Liver (tissue), 8 donors: ENCODE measurements at regions not wholly inside any gene's neighbourhood (a gene's known extent, or its start where the extent isn't known, plus 50 kb on each side); places are given as distances from the start of the nearest gene placed in this dataset.

Source experiments
- DNase-seq: peaks from one replicate; pipeline ENCODE4 v3.0.0-alpha.2; 2017; ENCODE audit warnings: low spot score
- H3K27ac ChIP-seq, 2 donors: one replicate each; pipeline ENCODE4 v1.7.0; 2013; ENCODE audit warnings: inconsistent platforms in 2 of 2, low read length in 2 of 2, control low read depth in 1 of 2, low read depth in 1 of 2, mild to moderate bottlenecking in 1 of 2
- H3K27me3 ChIP-seq, 4 donors: one replicate each; pipeline versions ENCODE4 v1.6.1 to v1.7.0; 2013; ENCODE audit warnings: low read length in 3 of 4, inconsistent platforms in 1 of 4, mild to moderate bottlenecking in 1 of 4, moderate library complexity in 1 of 4; ENCODE audit not compliant: control insufficient read depth in 4 of 4, insufficient read depth in 4 of 4
- H3K36me3 ChIP-seq, 4 donors: one replicate each; pipeline versions ENCODE4 v1.6.1 to v1.7.0; 2013; ENCODE audit warnings: low read length in 3 of 4, mild to moderate bottlenecking in 3 of 4, low read depth in 1 of 4, moderate library complexity in 1 of 4; ENCODE audit not compliant: control insufficient read depth in 4 of 4, insufficient read depth in 3 of 4
- H3K4me1 ChIP-seq, 4 donors: one replicate each; pipeline versions ENCODE4 v1.6.1 to v1.7.0; 2013; ENCODE audit warnings: low read length in 3 of 4, mild to moderate bottlenecking in 3 of 4, moderate library complexity in 1 of 4; ENCODE audit not compliant: control insufficient read depth in 4 of 4, insufficient read depth in 4 of 4
- H3K4me3 ChIP-seq, 3 donors: one replicate each; pipeline versions ENCODE4 v1.6.1 to v1.7.0; 2013; ENCODE audit warnings: low read length in 3 of 3, control low read depth in 1 of 3, low read depth in 1 of 3, mild to moderate bottlenecking in 1 of 3
- H3K9ac ChIP-seq, 2 donors: one replicate each; pipeline ENCODE4 v1.7.0; 2013; ENCODE audit warnings: low read length in 2 of 2, mild to moderate bottlenecking in 2 of 2, moderate library complexity in 2 of 2, control low read depth in 1 of 2, low read depth in 1 of 2
- H3K9me3 ChIP-seq, 4 donors: one replicate each; pipeline versions ENCODE4 v1.6.1 to v1.7.0; 2013; ENCODE audit warnings: low read length in 3 of 4; ENCODE audit not compliant: control insufficient read depth in 4 of 4
- ATF3 ChIP-seq: IDR thresholded peaks from 2 replicates; pipeline ENCODE4 v1.6.1; 2016; ENCODE audit warnings: antibody characterized with exemption
- CTCF ChIP-seq: fragments of 150-350 bp; IDR thresholded peaks from 2 replicates; pipeline ENCODE4 v1.5.1; 2017; ENCODE audit warnings: improper control_type of control experiment, low read depth, low read length; ENCODE audit not compliant: missing input control
- EGR1 ChIP-seq, 2 donors: IDR thresholded peaks; 2 replicates each; pipeline ENCODE4 v1.6.1; 2016 to 2018; ENCODE audit warnings: antibody characterized with exemption in 2 of 2, low read depth in 2 of 2
- FOXA1 ChIP-seq: IDR thresholded peaks from 2 replicates; pipeline ENCODE4 v1.6.1; 2016; ENCODE audit warnings: antibody characterized with exemption
- FOXA2 ChIP-seq: IDR thresholded peaks from 2 replicates; pipeline ENCODE4 v1.6.1; 2016; ENCODE audit warnings: antibody characterized with exemption
- GABPA ChIP-seq, 2 donors: IDR thresholded peaks in 1 of 2; conservative IDR thresholded peaks in 1 of 2; 2 replicates each; pipeline ENCODE4 v1.6.1; 2016; ENCODE audit warnings: antibody characterized with exemption in 2 of 2, mild to moderate bottlenecking in 1 of 2, moderate library complexity in 1 of 2
- HNF4A ChIP-seq, 2 donors: conservative IDR thresholded peaks; 2 replicates each; pipeline ENCODE4 v1.6.1; 2016; ENCODE audit warnings: antibody characterized with exemption in 2 of 2, mild to moderate bottlenecking in 2 of 2
- HNF4G ChIP-seq: IDR thresholded peaks from 2 replicates; pipeline ENCODE4 v1.6.1; 2016; ENCODE audit warnings: antibody characterized with exemption
- JUND ChIP-seq, 2 donors: IDR thresholded peaks; 2 replicates each; pipeline ENCODE4 v1.6.1; 2016; ENCODE audit warnings: antibody characterized with exemption in 2 of 2
- MAX ChIP-seq: IDR thresholded peaks from 2 replicates; pipeline ENCODE4 v1.6.1; 2016; ENCODE audit warnings: antibody characterized with exemption
- NR2F2 ChIP-seq: IDR thresholded peaks from 2 replicates; pipeline ENCODE4 v1.6.1; 2016; ENCODE audit warnings: antibody characterized with exemption
- RAD21 ChIP-seq, 2 donors: IDR thresholded peaks; 2 replicates each; pipeline ENCODE4 v1.6.1; 2016; ENCODE audit warnings: antibody characterized with exemption in 2 of 2, mild to moderate bottlenecking in 2 of 2
- REST ChIP-seq: IDR thresholded peaks from 2 replicates; pipeline ENCODE4 v1.6.1; 2016; ENCODE audit warnings: antibody characterized with exemption, mild to moderate bottlenecking
- RXRA ChIP-seq, 2 donors: IDR thresholded peaks; 2 replicates each; pipeline ENCODE4 v1.6.1; 2017 to 2018; ENCODE audit warnings: antibody characterized with exemption in 2 of 2, mild to moderate bottlenecking in 1 of 2
- SP1 ChIP-seq: IDR thresholded peaks from 2 replicates; pipeline ENCODE4 v1.6.1; 2018; ENCODE audit warnings: antibody characterized with exemption, mild to moderate bottlenecking
- TAF1 ChIP-seq: conservative IDR thresholded peaks from 2 replicates; pipeline ENCODE4 v1.6.1; 2016; ENCODE audit warnings: antibody characterized with exemption, mild to moderate bottlenecking
- YY1 ChIP-seq: IDR thresholded peaks from 2 replicates; pipeline ENCODE4 v1.6.1; 2016; ENCODE audit warnings: antibody characterized with exemption, mild to moderate bottlenecking
- ZBTB33 ChIP-seq: IDR thresholded peaks from 2 replicates; pipeline ENCODE4 v1.6.1; 2016; ENCODE audit warnings: antibody characterized with exemption
- WGBS: extraction: QIAGEN DNeasy Blood & Tissue Kit; methylation state at CpG from one replicate; pipeline ENCODE4 v1.1.7; 2013; 5-methylcytosine and 5-hydroxymethylcytosine counted together
- donor health status: healthy.
- donor health status: healthy.
- donor health status: healthy.
- donor health status: healthy.
- donor health status: healthy.

GRCh38 chr1:102100666-102101065 is 103.9 kb upstream of the OLFM3 start:
- H3K9me3 ChIP-seq: no peaks in the 10 kb centered on the region
- TF ChIP-seq ATF3: no peak
- TF ChIP-seq JUND (IDR thresholded peaks at IDR 0.05): no peak
- no peak for TF ChIP-seq ZBTB33
- no peak for TF ChIP-seq YY1
- no peak for TF ChIP-seq FOXA2
- no peak for TF ChIP-seq EGR1 (IDR thresholded peaks at IDR 0.05; ENCODE audit: low read depth in 2 of 2)
- TF ChIP-seq MAX: no peak
- no peak for TF ChIP-seq REST
- no peaks in the 10 kb centered on the region for H3K36me3 ChIP-seq
- no peak for DNase-seq
- no peak overlapping the region for H3K4me3 ChIP-seq
- no peak overlapping the region for H3K9ac ChIP-seq
- no peaks in the 10 kb centered on the region for H3K27me3 ChIP-seq
- H3K4me1 ChIP-seq: no peaks in the 10 kb centered on the region
- H3K27ac ChIP-seq: no peak overlapping the region

GRCh38 chr1:102099916-102100315 is 103.2 kb upstream of the OLFM3 start:
- Histone ChIP-seq H3K27me3 (no peaks in the 10 kb centered on the region), H3K9me3 (no peaks in the 10 kb centered on the region), H3K4me3 (no peak overlapping the region), H3K36me3 (no peaks in the 10 kb centered on the region), H3K4me1 (no peaks in the 10 kb centered on the region), H3K27ac (no peak overlapping the region), H3K9ac (no peak overlapping the region)
- no peak for DNase-seq
- 83% methylated on average over 4 of the region's 4 CpGs for WGBS
- TF ChIP-seq MAX (no peak), GABPA (IDR thresholded peaks at IDR 0.05 in 1 of 2, conservative IDR thresholded peaks at IDR 0.05 in 1 of 2) (no peak), EGR1 (IDR thresholded peaks at IDR 0.05; ENCODE audit: low read depth in 2 of 2) (no peak), RAD21 (IDR thresholded peaks at IDR 0.05) (no peak), ZBTB33 (no peak), FOXA1 (no peak), TAF1 (no peak), HNF4A (conservative IDR thresholded peaks at IDR 0.05) (no peak), RXRA (IDR thresholded peaks at IDR 0.05) (no peak), HNF4G (no peak), YY1 (no peak), ATF3 (no peak), SP1 (no peak), CTCF (no peak), JUND (IDR thresholded peaks at IDR 0.05) (no peak), NR2F2 (no peak), REST (no peak)
